ENCODE measurements at regions not wholly inside any gene's neighbourhood (a gene's known extent, or its start where the extent isn't known, plus 50 kb on each side); places are given as distances from the start of the nearest gene placed in this dataset.

DNA sequence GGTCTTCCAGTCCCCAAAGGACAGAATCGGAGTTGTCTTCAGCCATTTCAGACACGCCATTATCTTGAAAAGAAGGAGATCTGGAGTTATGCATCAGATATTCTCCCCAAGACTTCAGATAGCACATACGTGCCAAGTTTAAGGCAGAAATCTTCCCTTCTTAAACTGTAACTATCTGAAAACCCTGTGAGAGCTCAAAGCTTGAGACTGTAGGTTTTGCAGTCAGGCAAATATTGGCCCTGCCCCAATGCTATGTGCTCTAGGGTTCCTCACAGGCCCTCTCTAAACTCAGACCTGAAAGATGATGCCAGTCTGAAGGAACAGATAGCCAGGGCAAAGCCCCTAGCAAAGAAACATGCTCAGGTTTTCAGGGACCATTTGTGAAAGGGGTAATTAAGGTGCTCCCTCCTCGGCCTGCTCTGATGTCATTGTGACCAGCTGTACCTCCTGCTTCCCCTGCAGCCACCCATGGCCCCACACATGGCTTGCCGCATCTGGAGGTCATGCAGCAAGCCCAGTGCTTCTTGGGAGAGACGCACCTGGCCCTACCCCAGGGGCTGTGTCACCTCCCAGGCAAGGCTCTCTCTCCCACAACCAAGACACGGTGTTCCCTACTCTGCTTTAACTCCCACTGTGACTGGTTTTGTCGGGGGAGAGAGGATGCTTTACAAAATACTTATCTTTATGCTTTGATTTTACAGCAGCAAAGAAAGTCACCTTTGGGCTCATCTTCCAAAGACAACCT, 53.4 kb upstream of the POMGNT2 start:
- TF ChIP-seq CHD2 (IDR thresholded peaks at IDR 0.05; ENCODE audit: low read length, partially characterized antibody): no peak
- TF ChIP-seq, protein P1, sequence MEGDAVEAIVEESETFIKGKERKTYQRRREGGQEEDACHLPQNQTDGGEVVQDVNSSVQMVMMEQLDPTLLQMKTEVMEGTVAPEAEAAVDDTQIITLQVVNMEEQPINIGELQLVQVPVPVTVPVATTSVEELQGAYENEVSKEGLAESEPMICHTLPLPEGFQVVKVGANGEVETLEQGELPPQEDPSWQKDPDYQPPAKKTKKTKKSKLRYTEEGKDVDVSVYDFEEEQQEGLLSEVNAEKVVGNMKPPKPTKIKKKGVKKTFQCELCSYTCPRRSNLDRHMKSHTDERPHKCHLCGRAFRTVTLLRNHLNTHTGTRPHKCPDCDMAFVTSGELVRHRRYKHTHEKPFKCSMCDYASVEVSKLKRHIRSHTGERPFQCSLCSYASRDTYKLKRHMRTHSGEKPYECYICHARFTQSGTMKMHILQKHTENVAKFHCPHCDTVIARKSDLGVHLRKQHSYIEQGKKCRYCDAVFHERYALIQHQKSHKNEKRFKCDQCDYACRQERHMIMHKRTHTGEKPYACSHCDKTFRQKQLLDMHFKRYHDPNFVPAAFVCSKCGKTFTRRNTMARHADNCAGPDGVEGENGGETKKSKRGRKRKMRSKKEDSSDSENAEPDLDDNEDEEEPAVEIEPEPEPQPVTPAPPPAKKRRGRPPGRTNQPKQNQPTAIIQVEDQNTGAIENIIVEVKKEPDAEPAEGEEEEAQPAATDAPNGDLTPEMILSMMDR (IDR thresholded peaks at IDR 0.05): no peak
- no peak for TF ChIP-seq MAZ (IDR thresholded peaks at IDR 0.05; ENCODE audit: borderline replicate concordance, low read depth, low read length)
- TF ChIP-seq CEBPB (IDR thresholded peaks at IDR 0.05): no peak
- TF ChIP-seq BHLHE40 (IDR thresholded peaks at IDR 0.05; ENCODE audit: low read depth, low read length): no peak
- TF ChIP-seq MYC (IDR thresholded peaks at IDR 0.05; ENCODE audit: borderline replicate concordance, low read length): no peak

All from A549 (cell line).